ENCODE measurements at regions not wholly inside any gene's neighbourhood (a gene's known extent, or its start where the extent isn't known, plus 50 kb on each side); places are given as distances from the start of the nearest gene placed in this dataset.
"Not testable (repeated sequence)": the region's sequence is repeated elsewhere in the genome, so short reads cannot be mapped to it uniquely, and the experiment has no call there.

GRCh38 chr5:68849103-68849502 is 244.7 kb upstream of the SLC30A5 start:
- ATAC-seq (replicated peaks; ENCODE audit: extremely low read depth, poor library complexity, severe bottlenecking): no peak
- Mint-ChIP-seq H3K27me3 (peaks cover 9% of the 10 kb centered on the region), H3K9me3 (no peaks in the 10 kb centered on the region), H3K36me3 (ENCODE audit: insufficient read depth) (no peaks in the 10 kb centered on the region), H3K27ac (ENCODE audit: low read depth) (no peak overlapping the region), H3K4me1 (no peaks in the 10 kb centered on the region), H3K4me3 (no peak overlapping the region)
- DNase-seq (ENCODE audit: low spot score in 2 of 2): no peak

GRCh38 chr5:68849906-68850305 is 243.9 kb upstream of the SLC30A5 start:
- H3K27me3 Mint-ChIP-seq: peaks cover 9% of the 10 kb centered on the region
- H3K27ac Mint-ChIP-seq (ENCODE audit: low read depth): no peak overlapping the region
- H3K9me3 Mint-ChIP-seq: no peaks in the 10 kb centered on the region
- DNase-seq (ENCODE audit: low spot score in 2 of 2): no peak
- ATAC-seq (replicated peaks; ENCODE audit: extremely low read depth, poor library complexity, severe bottlenecking): no peak
- no peaks in the 10 kb centered on the region for H3K4me1 Mint-ChIP-seq
- H3K4me3 Mint-ChIP-seq: no peak overlapping the region
- H3K36me3 Mint-ChIP-seq (ENCODE audit: insufficient read depth): no peaks in the 10 kb centered on the region

GRCh38 chr5:68861099-68861498 is 232.7 kb upstream of the SLC30A5 start:
- H3K9me3 Mint-ChIP-seq: peaks cover 5% of the 10 kb centered on the region

GRCh38 chr5:68862560-68862959 is 231.3 kb upstream of the SLC30A5 start:
- peaks cover 44% of the 10 kb centered on the region for H3K27me3 Mint-ChIP-seq
- no peak overlapping the region for H3K27ac Mint-ChIP-seq (ENCODE audit: low read depth)
- H3K36me3 Mint-ChIP-seq (ENCODE audit: insufficient read depth): no peaks in the 10 kb centered on the region
- H3K4me1 Mint-ChIP-seq: no peaks in the 10 kb centered on the region
- DNase-seq (ENCODE audit: low spot score in 2 of 2): no peak
- no peak overlapping the region for H3K4me3 Mint-ChIP-seq
- no peak for ATAC-seq (replicated peaks; ENCODE audit: extremely low read depth, poor library complexity, severe bottlenecking)
- H3K9me3 Mint-ChIP-seq: peaks cover 5% of the 10 kb centered on the region

More at GRCh38 chr5:68861099-68861498, 232.7 kb upstream of the SLC30A5 start:
- no peaks in the 10 kb centered on the region for H3K36me3 Mint-ChIP-seq (ENCODE audit: insufficient read depth)
- no peak overlapping the region for H3K27ac Mint-ChIP-seq (ENCODE audit: low read depth)
- no peak for ATAC-seq (replicated peaks; ENCODE audit: extremely low read depth, poor library complexity, severe bottlenecking)
- H3K27me3 Mint-ChIP-seq: peaks cover 30% of the 10 kb centered on the region
- DNase-seq (ENCODE audit: low spot score in 2 of 2): no peak
- H3K4me1 Mint-ChIP-seq: no peaks in the 10 kb centered on the region
- H3K4me3 Mint-ChIP-seq: no peak overlapping the region

- not testable (repeated sequence) for H3K4me1 Mint-ChIP-seq; H3K4me3 Mint-ChIP-seq; ATAC-seq (replicated peaks; ENCODE audit: extremely low read depth, poor library complexity, severe bottlenecking); H3K27ac Mint-ChIP-seq (ENCODE audit: low read depth); DNase-seq (ENCODE audit: low spot score in 2 of 2); H3K36me3 Mint-ChIP-seq (ENCODE audit: insufficient read depth); H3K9me3 Mint-ChIP-seq
- peaks cover 55% of the 10 kb centered on the region for H3K27me3 Mint-ChIP-seq
These were observed 228.6 kb upstream of the SLC30A5 start for GRCh38 chr5:68865192-68865591.

- Mint-ChIP-seq H3K4me3 (no peak overlapping the region), H3K27ac (ENCODE audit: low read depth) (no peak overlapping the region), H3K4me1 (no peaks in the 10 kb centered on the region), H3K36me3 (ENCODE audit: insufficient read depth) (no peaks in the 10 kb centered on the region), H3K9me3 (no peaks in the 10 kb centered on the region), H3K27me3 (peaks cover 13% of the 10 kb centered on the region)
- DNase-seq (ENCODE audit: low spot score in 2 of 2): no peak
- no peak for ATAC-seq (replicated peaks; ENCODE audit: extremely low read depth, poor library complexity, severe bottlenecking)
These were observed 221.6 kb upstream of the SLC30A5 start for GRCh38 chr5:68872088-68872839.

- ATAC-seq (replicated peaks; ENCODE audit: extremely low read depth, poor library complexity, severe bottlenecking): no peak
- H3K27me3 Mint-ChIP-seq: peaks cover 6% of the 10 kb centered on the region
These were observed 220.6 kb upstream of the SLC30A5 start for GRCh38 chr5:68873198-68873597.

GRCh38 chr5:68875351-68875750 is 218.5 kb upstream of the SLC30A5 start:
- H3K4me1 Mint-ChIP-seq: no peaks in the 10 kb centered on the region
- H3K4me3 Mint-ChIP-seq: no peak overlapping the region
- no peak for DNase-seq (ENCODE audit: low spot score in 2 of 2)
- ATAC-seq (replicated peaks; ENCODE audit: extremely low read depth, poor library complexity, severe bottlenecking): no peak
- no peaks in the 10 kb centered on the region for H3K9me3 Mint-ChIP-seq
- H3K27me3 Mint-ChIP-seq: no peaks in the 10 kb centered on the region
- no peaks in the 10 kb centered on the region for H3K36me3 Mint-ChIP-seq (ENCODE audit: insufficient read depth)
- no peak overlapping the region for H3K27ac Mint-ChIP-seq (ENCODE audit: low read depth)

More at GRCh38 chr5:68873198-68873597, 220.6 kb upstream of the SLC30A5 start:
- H3K9me3 Mint-ChIP-seq: no peaks in the 10 kb centered on the region
- no peak for DNase-seq (ENCODE audit: low spot score in 2 of 2)
- H3K27ac Mint-ChIP-seq (ENCODE audit: low read depth): no peak overlapping the region
- H3K36me3 Mint-ChIP-seq (ENCODE audit: insufficient read depth): no peaks in the 10 kb centered on the region
- no peak overlapping the region for H3K4me3 Mint-ChIP-seq
- no peaks in the 10 kb centered on the region for H3K4me1 Mint-ChIP-seq

GRCh38 chr5:68883436-68883835 is 210.4 kb upstream of the SLC30A5 start:
- no peak overlapping the region for H3K27ac Mint-ChIP-seq (ENCODE audit: low read depth)
- H3K9me3 Mint-ChIP-seq: peaks cover 5% of the 10 kb centered on the region
- H3K4me3 Mint-ChIP-seq: no peak overlapping the region
- H3K4me1 Mint-ChIP-seq: peaks cover 18% of the 10 kb centered on the region
- ATAC-seq (replicated peaks; ENCODE audit: extremely low read depth, poor library complexity, severe bottlenecking) (no peak), DNase-seq (ENCODE audit: low spot score in 2 of 2) (no peak)
- no peaks in the 10 kb centered on the region for H3K27me3 Mint-ChIP-seq
- no peaks in the 10 kb centered on the region for H3K36me3 Mint-ChIP-seq (ENCODE audit: insufficient read depth)

GRCh38 chr5:68884144-68884754 is 209.6 kb upstream of the SLC30A5 start:
- H3K4me3 Mint-ChIP-seq: no peak overlapping the region
- no peaks in the 10 kb centered on the region for H3K36me3 Mint-ChIP-seq (ENCODE audit: insufficient read depth)
- ATAC-seq (replicated peaks; ENCODE audit: extremely low read depth, poor library complexity, severe bottlenecking) (no peak), DNase-seq (ENCODE audit: low spot score in 2 of 2) (no peak)
- peaks cover 18% of the 10 kb centered on the region for H3K4me1 Mint-ChIP-seq
- H3K27ac Mint-ChIP-seq (ENCODE audit: low read depth): no peak overlapping the region
- peaks cover 5% of the 10 kb centered on the region for H3K9me3 Mint-ChIP-seq
- H3K27me3 Mint-ChIP-seq: no peaks in the 10 kb centered on the region

GRCh38 chr5:68884883-68885282 is 208.9 kb upstream of the SLC30A5 start:
- ATAC-seq (replicated peaks; ENCODE audit: extremely low read depth, poor library complexity, severe bottlenecking): no peak

GRCh38 chr5:68886814-68887213 is 207.0 kb upstream of the SLC30A5 start:
- DNase-seq (ENCODE audit: low spot score in 2 of 2): no peak
- Mint-ChIP-seq H3K27me3 (no peaks in the 10 kb centered on the region), H3K4me1 (peaks cover 18% of the 10 kb centered on the region), H3K36me3 (ENCODE audit: insufficient read depth) (peaks cover 2% of the 10 kb centered on the region), H3K27ac (ENCODE audit: low read depth) (no peak overlapping the region), H3K9me3 (peaks cover 5% of the 10 kb centered on the region), H3K4me3 (no peak overlapping the region)
- ATAC-seq (replicated peaks; ENCODE audit: extremely low read depth, poor library complexity, severe bottlenecking): no peak

More at GRCh38 chr5:68884883-68885282, 208.9 kb upstream of the SLC30A5 start:
- H3K27me3 Mint-ChIP-seq: no peaks in the 10 kb centered on the region
- no peak overlapping the region for H3K4me3 Mint-ChIP-seq
- DNase-seq (ENCODE audit: low spot score in 2 of 2): no peak
- peaks cover 18% of the 10 kb centered on the region for H3K4me1 Mint-ChIP-seq
- peaks cover 5% of the 10 kb centered on the region for H3K9me3 Mint-ChIP-seq
- H3K27ac Mint-ChIP-seq (ENCODE audit: low read depth): no peak overlapping the region
- peaks cover 2% of the 10 kb centered on the region for H3K36me3 Mint-ChIP-seq (ENCODE audit: insufficient read depth)

- no peaks in the 10 kb centered on the region for H3K27me3 Mint-ChIP-seq
- H3K4me1 Mint-ChIP-seq: peaks cover 7% of the 10 kb centered on the region
- ATAC-seq (replicated peaks; ENCODE audit: extremely low read depth, poor library complexity, severe bottlenecking) (peak; percentile 46), DNase-seq (ENCODE audit: low spot score in 2 of 2) (no peak)
- H3K36me3 Mint-ChIP-seq (ENCODE audit: insufficient read depth): peaks cover 2% of the 10 kb centered on the region
- H3K9me3 Mint-ChIP-seq: no peaks in the 10 kb centered on the region
- no peak overlapping the region for H3K4me3 Mint-ChIP-seq
- H3K27ac Mint-ChIP-seq (ENCODE audit: low read depth): no peak overlapping the region
These were observed 202.1 kb upstream of the SLC30A5 start for GRCh38 chr5:68891718-68892117.
